Right lobe of liver (tissue), 4 donors: ENCODE measurements at regions not wholly inside any gene's neighbourhood (a gene's known extent, or its start where the extent isn't known, plus 50 kb on each side); places are given as distances from the start of the nearest gene placed in this dataset.

Experiments used
- CTCF ChIP-seq, 4 donors: fragments of 200-600 bp in 3 of 4; fragments of 450-650 bp in 1 of 4; IDR thresholded peaks; one replicate each; pipeline versions ENCODE4 v1.5.1 to v1.8.0; 2016 to 2022; ENCODE audit warnings: antibody characterized with exemption in 4 of 4, mild to moderate bottlenecking in 2 of 4
- POLR2A ChIP-seq: fragments of 450-650 bp; IDR thresholded peaks from one replicate; pipeline ENCODE4 v1.6.1; 2017; ENCODE audit warnings: antibody characterized with exemption, mild to moderate bottlenecking
- donor health status: DM: no; HTN: no; CAD: no.
- donor health status: DM: no; HTN: no; CAD: no.
- donor health status: DM: no; HTN: yes; CAD: no.

DNA sequence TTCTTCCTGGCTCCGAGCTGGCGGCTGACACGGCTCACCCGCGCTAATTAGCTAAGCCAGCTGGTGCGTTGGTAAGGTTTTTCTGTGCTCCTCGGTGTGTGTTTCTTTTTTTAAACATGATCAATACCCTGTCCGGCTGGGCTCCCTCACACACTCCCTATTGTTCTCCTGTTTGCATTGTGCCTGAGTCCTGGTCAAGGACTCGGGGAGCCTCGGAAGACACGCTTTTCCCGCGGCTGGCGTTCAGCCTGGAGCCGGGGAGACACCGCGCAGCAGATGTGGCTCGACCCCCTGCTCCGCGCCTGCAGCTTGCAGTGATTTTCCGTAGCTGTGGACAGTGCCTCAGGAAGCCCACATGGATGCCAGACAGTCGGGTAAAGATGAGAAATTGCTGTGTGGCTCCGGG lies 454.9 kb upstream of the CADM1 start:
- TF ChIP-seq CTCF (IDR thresholded peaks at IDR 0.05) (no peak), POLR2A (no peak)
